Thyroid gland (tissue), 4 donors: ENCODE measurements at regions not wholly inside any gene's neighbourhood (a gene's known extent, or its start where the extent isn't known, plus 50 kb on each side); places are given as distances from the start of the nearest gene placed in this dataset.

ENCODE experiments used
- CTCF ChIP-seq, 6 experiments: fragments of 200-600 bp in 3 of 6; fragments of 450-650 bp in 3 of 6; sonication (generic) in 3 of 6; IDR thresholded peaks; one replicate each; pipeline ENCODE4 v1.5.1; 2016 to 2019; ENCODE audit warnings: antibody characterized with exemption in 6 of 6, mild to moderate bottlenecking in 2 of 6, inconsistent platforms in 1 of 6, moderate library complexity in 1 of 6
- POLR2A ChIP-seq, 2 donors: fragments of 450-650 bp; IDR thresholded peaks; one replicate each; pipeline ENCODE4 v1.6.1; 2017; ENCODE audit warnings: antibody characterized with exemption in 2 of 2, mild to moderate bottlenecking in 2 of 2, moderate library complexity in 1 of 2

- TF ChIP-seq CTCF (IDR thresholded peaks at IDR 0.05) (no peak), POLR2A (IDR thresholded peaks at IDR 0.05) (no peak)
Measured at GRCh38 chr2:47237375-47238334, 61.3 kb upstream of the CALM2 start.
